ENCODE measurements at regions not wholly inside any gene's neighbourhood (a gene's known extent, or its start where the extent isn't known, plus 50 kb on each side); places are given as distances from the start of the nearest gene placed in this dataset.
"Not testable (repeated sequence)": the region's sequence is repeated elsewhere in the genome, so short reads cannot be mapped to it uniquely, and the experiment has no call there.

GRCh38 chr16:29124162-29124561 lies 139.3 kb downstream of the LAT start:
- DNase-seq = not testable (repeated sequence)

GRCh38 chr16:29120680-29121079 lies 135.8 kb downstream of the LAT start:
- not testable (repeated sequence) for DNase-seq

- DNase-seq = peak; percentile 19
Observed at GRCh38 chr16:29118301-29118957, 133.6 kb downstream of the LAT start.

- no peak for DNase-seq
Observed at GRCh38 chr16:29117631-29118030, 132.8 kb downstream of the LAT start.

- DNase-seq = no peak
Observed at GRCh38 chr16:29116980-29117379, 132.1 kb downstream of the LAT start.

- not testable (repeated sequence) for DNase-seq
Observed at GRCh38 chr16:29116207-29116606, 131.4 kb downstream of the LAT start.

- peak; percentile 18 for DNase-seq
Observed at GRCh38 chr16:29115802-29116141, 130.9 kb downstream of the LAT start.

GRCh38 chr16:29114989-29115801 lies 130.3 kb downstream of the LAT start:
- peak; percentile 44 for DNase-seq

- DNase-seq = no peak
Observed at GRCh38 chr16:29114574-29114973, 129.7 kb downstream of the LAT start.

- not testable (repeated sequence) for DNase-seq
Observed at GRCh38 chr16:29113446-29113845, 128.6 kb downstream of the LAT start.

GRCh38 chr16:29112755-29113347 lies 128.0 kb downstream of the LAT start:
- no peak for DNase-seq

GRCh38 chr16:29111901-29112680 lies 127.2 kb downstream of the LAT start:
- DNase-seq = not testable (repeated sequence)

- no peak for DNase-seq
Observed at GRCh38 chr16:29111421-29111820, 126.6 kb downstream of the LAT start.

GRCh38 chr16:29108625-29109169 lies 123.8 kb downstream of the LAT start:
- DNase-seq = peak; percentile 40

- no peak for DNase-seq
Observed at GRCh38 chr16:29107299-29107698, 122.4 kb downstream of the LAT start.

GRCh38 chr16:29106259-29106908 lies 121.5 kb downstream of the LAT start:
- not testable (repeated sequence) for DNase-seq

GRCh38 chr16:29104600-29104999 lies 119.7 kb downstream of the LAT start:
- DNase-seq = not testable (repeated sequence)

- not testable (repeated sequence) for DNase-seq
Observed at GRCh38 chr16:29097965-29098364, 113.1 kb downstream of the LAT start.

- not testable (repeated sequence) for DNase-seq
Observed at GRCh38 chr16:29094729-29095624, 110.1 kb downstream of the LAT start.

GRCh38 chr16:29094325-29094724 lies 109.5 kb downstream of the LAT start:
- not testable (repeated sequence) for DNase-seq

GRCh38 chr16:29089679-29090078 lies 104.8 kb downstream of the LAT start:
- DNase-seq = not testable (repeated sequence)
